Nephron (organoid): ENCODE measurements at regions not wholly inside any gene's neighbourhood (a gene's known extent, or its start where the extent isn't known, plus 50 kb on each side); places are given as distances from the start of the nearest gene placed in this dataset.

ENCODE experiments used
- H3K27ac Mint-ChIP-seq, 3 experiments: 2 replicates each; pipeline ENCODE4 v1.8.0; 2020; ENCODE audit warnings: mixed read lengths in 3 of 3, mild to moderate bottlenecking in 2 of 3, moderate library complexity in 1 of 3
- H3K27me3 Mint-ChIP-seq: 2 replicates; pipeline ENCODE4 v1.8.0; 2021; ENCODE audit warnings: low read depth, mild to moderate bottlenecking, moderate library complexity, mixed read lengths
- H3K36me3 Mint-ChIP-seq: 2 replicates; pipeline ENCODE4 v1.8.0; 2020; ENCODE audit warnings: low read depth, mixed read lengths
- H3K4me1 Mint-ChIP-seq: 2 replicates; pipeline ENCODE4 v1.8.0; 2020; ENCODE audit warnings: mixed read lengths
- H3K4me3 Mint-ChIP-seq, 3 experiments: 2 replicates each; pipeline ENCODE4 v1.8.0; 2020; ENCODE audit warnings: mild to moderate bottlenecking in 3 of 3, mixed read lengths in 3 of 3, moderate library complexity in 2 of 3
- H3K9me3 Mint-ChIP-seq: 2 replicates; pipeline ENCODE4 v1.8.0; 2020; ENCODE audit warnings: mixed read lengths
- TF ChIP-seq, protein P1 (sequence below), 3 experiments: fragments of 200-600 bp; sonication (generic); IDR thresholded peaks; one replicate each; pipeline ENCODE4 v1.5.0; 2021; ENCODE audit warnings: antibody characterized with exemption in 3 of 3; ENCODE audit not compliant: unreplicated experiment in 3 of 3

DNA sequence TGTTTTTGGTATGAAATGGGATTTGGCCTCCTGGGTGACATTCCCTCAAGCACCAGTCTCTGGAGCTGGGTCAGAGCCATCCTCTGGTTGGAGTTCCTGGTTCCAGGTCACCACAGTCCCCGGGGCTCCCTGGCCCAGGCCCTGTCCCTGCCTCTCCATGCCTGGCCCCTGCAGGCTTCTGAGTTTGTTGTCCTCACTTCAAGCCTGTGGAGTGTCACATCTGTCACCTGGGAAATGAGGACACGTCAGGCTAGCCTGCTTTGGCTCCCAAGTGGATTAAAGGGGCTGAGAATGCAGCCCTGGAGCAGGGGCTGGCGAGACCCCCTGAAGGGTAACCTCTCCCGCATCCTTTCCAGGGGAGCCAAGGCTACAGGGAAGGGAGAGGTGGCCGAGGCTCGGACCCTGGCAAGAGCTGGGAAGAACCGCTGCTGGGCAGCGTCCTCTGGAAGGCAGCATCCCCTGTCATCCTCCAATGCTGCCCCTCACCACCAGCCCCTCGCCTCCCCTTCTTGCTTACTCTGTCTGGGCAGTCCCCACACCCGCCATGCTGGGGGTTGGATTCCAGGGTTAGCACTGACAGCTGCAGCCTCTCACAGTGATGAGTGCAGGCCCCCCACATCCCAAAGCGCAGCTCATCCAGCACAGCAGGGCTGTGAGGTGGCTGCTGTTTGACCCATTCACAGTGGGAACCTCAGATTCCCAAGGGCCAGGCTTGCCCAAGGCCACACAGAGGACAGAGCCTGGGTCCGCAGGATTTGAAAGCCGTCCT lies 75.5 kb upstream of the IQSEC1 start:
- Mint-ChIP-seq H3K9me3 (no peaks in the 10 kb centered on the region), H3K27me3 (peaks cover 14% of the 10 kb centered on the region), H3K27ac (no peak overlapping the region), H3K4me1 (no peaks in the 10 kb centered on the region), H3K4me3 (no peak overlapping the region), H3K36me3 (no peaks in the 10 kb centered on the region)
- TF ChIP-seq, protein P1, sequence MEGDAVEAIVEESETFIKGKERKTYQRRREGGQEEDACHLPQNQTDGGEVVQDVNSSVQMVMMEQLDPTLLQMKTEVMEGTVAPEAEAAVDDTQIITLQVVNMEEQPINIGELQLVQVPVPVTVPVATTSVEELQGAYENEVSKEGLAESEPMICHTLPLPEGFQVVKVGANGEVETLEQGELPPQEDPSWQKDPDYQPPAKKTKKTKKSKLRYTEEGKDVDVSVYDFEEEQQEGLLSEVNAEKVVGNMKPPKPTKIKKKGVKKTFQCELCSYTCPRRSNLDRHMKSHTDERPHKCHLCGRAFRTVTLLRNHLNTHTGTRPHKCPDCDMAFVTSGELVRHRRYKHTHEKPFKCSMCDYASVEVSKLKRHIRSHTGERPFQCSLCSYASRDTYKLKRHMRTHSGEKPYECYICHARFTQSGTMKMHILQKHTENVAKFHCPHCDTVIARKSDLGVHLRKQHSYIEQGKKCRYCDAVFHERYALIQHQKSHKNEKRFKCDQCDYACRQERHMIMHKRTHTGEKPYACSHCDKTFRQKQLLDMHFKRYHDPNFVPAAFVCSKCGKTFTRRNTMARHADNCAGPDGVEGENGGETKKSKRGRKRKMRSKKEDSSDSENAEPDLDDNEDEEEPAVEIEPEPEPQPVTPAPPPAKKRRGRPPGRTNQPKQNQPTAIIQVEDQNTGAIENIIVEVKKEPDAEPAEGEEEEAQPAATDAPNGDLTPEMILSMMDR (IDR thresholded peaks at IDR 0.05; ENCODE audit: unreplicated experiment in 3 of 3): no peak

DNA sequence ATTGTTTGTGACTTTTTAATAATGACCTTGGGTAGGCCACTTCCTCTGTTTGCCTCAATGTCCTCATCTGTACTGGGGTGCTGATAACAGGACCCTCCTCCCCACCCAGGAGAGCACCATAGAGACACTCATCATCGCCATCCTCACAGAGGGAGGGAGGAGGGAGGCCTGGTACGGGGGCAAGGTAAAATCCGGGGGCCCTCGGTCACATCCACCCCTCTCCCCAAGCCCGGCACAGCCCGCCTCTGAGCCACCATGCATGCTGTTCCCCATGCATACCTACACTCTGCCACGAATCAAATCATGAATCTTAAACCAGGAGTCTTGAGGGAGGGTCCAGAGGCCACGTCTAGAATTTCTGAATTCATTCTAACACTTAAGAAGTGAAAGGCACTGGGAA lies 74.9 kb upstream of the IQSEC1 start:
- Mint-ChIP-seq H3K4me3 (no peak overlapping the region), H3K9me3 (no peaks in the 10 kb centered on the region), H3K27me3 (peaks cover 11% of the 10 kb centered on the region), H3K27ac (no peak overlapping the region), H3K36me3 (no peaks in the 10 kb centered on the region), H3K4me1 (no peaks in the 10 kb centered on the region)
- TF ChIP-seq, protein P1 (IDR thresholded peaks at IDR 0.05; ENCODE audit: unreplicated experiment in 3 of 3): no peak

GRCh38 chr3:13147344-13147743 lies 74.1 kb upstream of the IQSEC1 start:
- H3K4me1 Mint-ChIP-seq: no peaks in the 10 kb centered on the region
- no peak overlapping the region for H3K4me3 Mint-ChIP-seq
- H3K27me3 Mint-ChIP-seq: peaks cover 18% of the 10 kb centered on the region
- no peak overlapping the region for H3K27ac Mint-ChIP-seq
- peaks cover under 1% of the 10 kb centered on the region for H3K9me3 Mint-ChIP-seq
- TF ChIP-seq, protein P1 (IDR thresholded peaks at IDR 0.05; ENCODE audit: unreplicated experiment in 3 of 3): no peak
- H3K36me3 Mint-ChIP-seq: no peaks in the 10 kb centered on the region

DNA sequence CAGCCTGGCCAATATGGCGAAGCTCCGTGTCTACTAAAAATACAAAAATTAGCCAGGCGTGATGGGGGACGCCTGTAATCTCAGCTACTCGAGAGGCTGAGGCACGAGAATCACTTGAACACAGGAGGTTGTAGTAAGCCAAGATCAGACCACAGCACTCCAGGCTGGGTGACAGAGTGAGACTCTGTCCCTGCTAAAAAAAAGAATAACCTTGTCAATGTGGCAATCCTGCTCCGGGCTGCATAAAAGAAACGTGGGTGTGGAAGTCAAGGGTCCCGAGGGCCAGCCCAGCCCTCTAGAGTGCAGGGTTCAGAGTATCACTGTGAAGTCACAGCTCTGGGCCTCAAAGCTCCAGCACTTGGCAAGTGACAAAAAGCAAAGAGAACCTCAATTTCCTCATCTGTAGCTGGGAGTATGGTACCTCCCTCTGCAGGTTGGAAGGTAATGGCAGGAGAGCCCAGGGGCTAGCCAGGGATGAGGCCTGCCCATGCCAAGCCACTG lies 73.5 kb upstream of the IQSEC1 start:
- TF ChIP-seq, protein P1 (IDR thresholded peaks at IDR 0.05; ENCODE audit: unreplicated experiment in 3 of 3): no peak
- Mint-ChIP-seq H3K36me3 (no peaks in the 10 kb centered on the region), H3K9me3 (peaks cover 4% of the 10 kb centered on the region), H3K4me3 (no peak overlapping the region), H3K27me3 (peaks cover 24% of the 10 kb centered on the region), H3K4me1 (no peaks in the 10 kb centered on the region), H3K27ac (no peak overlapping the region)

DNA sequence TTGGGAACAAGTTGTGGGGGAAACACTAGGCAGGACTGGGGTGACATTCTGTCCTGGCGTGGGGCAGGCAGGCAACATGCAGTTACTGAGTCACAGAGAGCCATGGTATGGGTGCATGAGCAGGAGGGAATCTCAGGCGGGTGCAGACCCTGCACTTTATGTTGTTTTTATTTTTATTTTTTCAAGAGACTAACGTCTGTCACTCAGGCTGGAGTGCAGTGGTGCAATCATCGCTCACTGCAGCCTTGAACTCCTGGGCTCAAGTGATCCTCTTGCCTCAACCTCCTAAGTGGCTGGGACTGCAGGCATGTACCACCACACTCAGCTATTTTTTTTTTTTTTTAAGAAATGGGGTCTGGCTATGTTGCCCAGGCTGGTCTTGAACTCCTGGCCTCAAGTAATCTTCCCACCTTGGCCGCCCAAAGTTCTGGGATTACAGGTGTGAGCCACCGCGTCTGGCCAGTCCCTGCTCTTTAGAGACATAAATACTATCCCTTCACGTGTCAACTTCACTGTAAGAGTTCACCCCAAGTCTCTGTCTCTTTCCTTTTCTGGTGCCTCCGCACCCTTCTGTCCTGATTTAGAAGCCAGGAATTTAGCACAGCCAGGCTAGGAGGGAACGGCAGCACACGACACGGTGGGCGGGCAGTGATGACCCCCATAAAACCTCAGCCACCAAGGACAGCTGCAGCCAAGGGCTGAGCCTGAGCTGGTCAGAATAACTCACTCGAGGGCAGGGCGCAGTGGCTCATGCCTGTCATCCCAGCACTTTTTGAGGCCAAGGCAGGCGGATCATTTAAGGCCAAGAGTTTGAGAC lies 72.8 kb upstream of the IQSEC1 start:
- Mint-ChIP-seq H3K36me3 (no peaks in the 10 kb centered on the region), H3K4me1 (no peaks in the 10 kb centered on the region), H3K27ac (no peak overlapping the region), H3K9me3 (peaks cover 4% of the 10 kb centered on the region), H3K4me3 (no peak overlapping the region), H3K27me3 (peaks cover 27% of the 10 kb centered on the region)
- TF ChIP-seq, protein P1 (IDR thresholded peaks at IDR 0.05; ENCODE audit: unreplicated experiment in 3 of 3): no peak
